ENCODE measurements at regions not wholly inside any gene's neighbourhood (a gene's known extent, or its start where the extent isn't known, plus 50 kb on each side); places are given as distances from the start of the nearest gene placed in this dataset.

DNA sequence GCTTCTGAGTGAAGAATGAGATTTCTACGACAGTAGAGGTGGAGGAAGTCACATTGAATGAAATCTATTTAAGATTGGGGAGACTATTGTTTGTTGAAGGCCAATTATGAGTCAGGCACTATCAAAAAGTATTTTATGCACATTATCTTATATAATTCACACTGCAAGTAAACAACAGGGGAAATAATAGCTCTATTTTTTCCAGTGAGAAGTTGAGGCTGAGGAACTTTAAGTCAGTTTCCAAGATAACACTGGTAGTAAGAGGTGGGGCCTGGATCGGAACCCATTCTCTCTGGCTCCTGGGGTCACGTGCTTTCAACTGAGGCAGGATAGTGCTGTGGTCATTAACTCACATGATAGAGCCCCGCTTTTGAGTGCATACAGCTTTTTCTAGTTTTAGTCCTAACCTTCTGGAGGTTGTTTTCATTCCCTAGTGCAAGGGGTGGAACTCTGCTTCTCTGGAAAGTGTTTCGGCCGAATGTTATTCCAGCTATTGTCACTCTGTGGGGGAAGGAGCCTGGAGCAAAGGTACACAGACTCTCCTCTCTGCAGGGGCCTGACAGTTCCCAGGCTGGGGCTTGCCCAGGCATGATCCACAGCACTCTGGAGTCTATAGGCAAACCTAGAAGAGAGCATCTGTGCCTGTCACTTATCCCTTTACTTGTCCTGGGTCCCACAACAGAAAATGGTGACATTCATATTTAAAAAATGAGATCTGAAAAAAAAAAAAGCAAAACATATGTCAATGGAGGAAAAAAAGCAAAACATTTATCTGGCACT, 352.4 kb upstream of the ACTBL2 start:
- Mint-ChIP-seq H3K4me3 (ENCODE audit: unreplicated experiment) (no peak overlapping the region), H3K36me3 (ENCODE audit: insufficient read depth, unreplicated experiment) (no peaks in the 10 kb centered on the region), H3K9me3 (ENCODE audit: unreplicated experiment) (no peaks in the 10 kb centered on the region), H3K27ac (ENCODE audit: unreplicated experiment) (no peak overlapping the region), H3K4me1 (ENCODE audit: low read depth, unreplicated experiment) (no peaks in the 10 kb centered on the region), H3K27me3 (ENCODE audit: insufficient read depth, unreplicated experiment) (no peaks in the 10 kb centered on the region)
- Histone ChIP-seq H3K4me1 (no peaks in the 10 kb centered on the region), H3K4me3 (ENCODE audit: low read depth, low read length) (no peak overlapping the region), H3K9me3 (no peaks in the 10 kb centered on the region), H3K36me3 (ENCODE audit: control insufficient read depth, insufficient read depth, low read length) (no peaks in the 10 kb centered on the region), H3K27me3 (replicated peaks; ENCODE audit: control insufficient read depth, insufficient read depth, low read length) (no peaks in the 10 kb centered on the region)
- ChIA-PET CTCF (interaction anchor here (1.2 kb wide), 1 partner anchor 56 kb away, joined by 4 read pairs; no protein-coding TSS in a partner anchor), POLR2A (no interaction called here)
- intact Hi-C loops (cut with micrococcal nuclease; ENCODE audit: unreplicated experiment): no loop called here
- BruUV-seq (replicated peaks): no TSS peak
- TF ChIP-seq CTCF (IDR thresholded peaks at IDR 0.05; ENCODE audit: insufficient read depth in 1 of 2, low read depth in 1 of 2, low read length in 1 of 2, severe bottlenecking in 1 of 2, unreplicated experiment in 1 of 2): no peak
- peak in 1 of 2 experiments; percentile 4 for DNase-seq

DNA sequence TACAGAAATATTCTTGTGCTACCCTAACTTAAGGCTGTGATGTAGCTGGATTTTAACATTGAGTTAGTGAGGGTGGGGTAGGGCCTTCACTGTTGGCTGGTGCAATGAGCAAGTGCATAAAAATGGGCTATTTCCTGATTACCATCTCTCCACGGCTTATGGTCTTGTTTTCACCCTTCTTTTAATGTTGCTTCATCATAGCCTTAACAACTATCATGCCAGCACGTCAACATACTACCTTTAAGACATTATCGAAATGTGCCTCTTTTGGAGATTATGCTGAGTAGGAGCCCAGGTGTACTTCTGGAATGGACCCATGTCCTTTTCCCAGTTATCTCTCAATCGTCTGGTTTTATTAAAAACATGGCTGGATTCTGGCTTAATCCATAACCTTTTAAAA, 350.9 kb upstream of the ACTBL2 start:
- ChIA-PET CTCF (no interaction called here), POLR2A (no interaction called here)
- no peak for TF ChIP-seq CTCF (IDR thresholded peaks at IDR 0.05; ENCODE audit: insufficient read depth in 1 of 2, low read depth in 1 of 2, low read length in 1 of 2, severe bottlenecking in 1 of 2, unreplicated experiment in 1 of 2)
- Histone ChIP-seq H3K27me3 (replicated peaks; ENCODE audit: control insufficient read depth, insufficient read depth, low read length) (no peaks in the 10 kb centered on the region), H3K9me3 (no peaks in the 10 kb centered on the region), H3K4me3 (ENCODE audit: low read depth, low read length) (no peak overlapping the region), H3K4me1 (no peaks in the 10 kb centered on the region), H3K36me3 (ENCODE audit: control insufficient read depth, insufficient read depth, low read length) (no peaks in the 10 kb centered on the region)
- intact Hi-C loops (cut with micrococcal nuclease; ENCODE audit: unreplicated experiment): no loop called here
- no peaks in the 10 kb centered on the region for H3K36me3 Mint-ChIP-seq (ENCODE audit: insufficient read depth, unreplicated experiment)
- H3K27me3 Mint-ChIP-seq (ENCODE audit: insufficient read depth, unreplicated experiment): no peaks in the 10 kb centered on the region
- BruUV-seq (replicated peaks): no TSS peak
- H3K27ac Mint-ChIP-seq (ENCODE audit: unreplicated experiment): no peak overlapping the region
- H3K4me1 Mint-ChIP-seq (ENCODE audit: low read depth, unreplicated experiment): no peaks in the 10 kb centered on the region
- H3K4me3 Mint-ChIP-seq (ENCODE audit: unreplicated experiment): no peak overlapping the region
- H3K9me3 Mint-ChIP-seq (ENCODE audit: unreplicated experiment): no peaks in the 10 kb centered on the region
- no peak for DNase-seq

DNA sequence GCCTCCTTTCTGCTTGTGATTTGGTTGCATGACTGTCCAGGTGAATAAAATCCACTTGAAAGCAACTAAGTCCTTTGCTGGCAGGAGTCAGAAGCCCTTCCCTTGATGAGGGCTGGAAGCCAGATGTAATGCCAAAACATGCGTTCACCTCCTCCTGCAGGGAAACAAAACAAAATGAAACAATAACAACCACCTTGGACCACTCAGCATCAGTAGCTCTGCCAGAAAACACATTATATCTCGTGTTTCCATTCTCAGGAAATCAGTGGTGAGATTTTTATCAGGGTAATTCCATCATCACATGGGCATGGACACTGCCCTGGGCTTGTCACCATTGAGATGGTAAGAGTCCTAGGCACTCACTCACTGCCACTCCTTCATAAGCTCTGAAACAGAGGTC, 350.3 kb upstream of the ACTBL2 start:
- no peaks in the 10 kb centered on the region for H3K4me1 Mint-ChIP-seq (ENCODE audit: low read depth, unreplicated experiment)
- Histone ChIP-seq H3K36me3 (ENCODE audit: control insufficient read depth, insufficient read depth, low read length) (no peaks in the 10 kb centered on the region), H3K9me3 (no peaks in the 10 kb centered on the region), H3K27me3 (replicated peaks; ENCODE audit: control insufficient read depth, insufficient read depth, low read length) (no peaks in the 10 kb centered on the region), H3K4me3 (ENCODE audit: low read depth, low read length) (no peak overlapping the region), H3K4me1 (no peaks in the 10 kb centered on the region)
- intact Hi-C loops (cut with micrococcal nuclease; ENCODE audit: unreplicated experiment): no loop called here
- H3K4me3 Mint-ChIP-seq (ENCODE audit: unreplicated experiment): no peak overlapping the region
- no peak for DNase-seq
- no peaks in the 10 kb centered on the region for H3K36me3 Mint-ChIP-seq (ENCODE audit: insufficient read depth, unreplicated experiment)
- no peaks in the 10 kb centered on the region for H3K27me3 Mint-ChIP-seq (ENCODE audit: insufficient read depth, unreplicated experiment)
- no peaks in the 10 kb centered on the region for H3K9me3 Mint-ChIP-seq (ENCODE audit: unreplicated experiment)
- ChIA-PET CTCF (no interaction called here), POLR2A (no interaction called here)
- no peak for TF ChIP-seq CTCF (IDR thresholded peaks at IDR 0.05; ENCODE audit: insufficient read depth in 1 of 2, low read depth in 1 of 2, low read length in 1 of 2, severe bottlenecking in 1 of 2, unreplicated experiment in 1 of 2)
- no TSS peak for BruUV-seq (replicated peaks)
- H3K27ac Mint-ChIP-seq (ENCODE audit: unreplicated experiment): no peak overlapping the region
